ENCODE measurements at regions not wholly inside any gene's neighbourhood (a gene's known extent, or its start where the extent isn't known, plus 50 kb on each side); places are given as distances from the start of the nearest gene placed in this dataset.

GRCh38 chr5:110115503-110115902 is 425.8 kb downstream of the MAN2A1 start:
- ChIA-PET CTCF (ENCODE audit: partially characterized antibody) (no interaction called here), POLR2A (ENCODE audit: partially characterized antibody) (no interaction called here)
- WGBS, 2 experiments (ENCODE audit: extremely low coverage in 1 of 2, insufficient coverage in 1 of 2, insufficient read length in 1 of 2, insufficient replicate concordance in 2 of 2, low coverage in 1 of 2, low lambda C conversion rate in 2 of 2, missing lambda C conversion rate in 1 of 2): 84% methylated on average over 3 of the region's 3 CpGs; no CpG with 5 or more reads in 1 of the 2 experiments
- no peak for TF ChIP-seq KDM4A (IDR thresholded peaks at IDR 0.05; ENCODE audit: low read depth, low read length, severe bottlenecking)
- TF ChIP-seq BACH1 (IDR thresholded peaks at IDR 0.05; ENCODE audit: low read length): no peak
- TF ChIP-seq NANOG (IDR thresholded peaks at IDR 0.05; ENCODE audit: insufficient read depth, low read depth, low read length, poor library complexity, severe bottlenecking): no peak
- TF ChIP-seq MAX (IDR thresholded peaks at IDR 0.05): no peak
- TF ChIP-seq CTCF (IDR thresholded peaks at IDR 0.05; ENCODE audit: control extremely low read depth in 1 of 3, insufficient read depth in 1 of 3, low read depth in 1 of 3, low read length in 3 of 3): no peak
- TF ChIP-seq CHD2 (IDR thresholded peaks at IDR 0.05; ENCODE audit: low read length): no peak
- TF ChIP-seq SP2 (IDR thresholded peaks at IDR 0.05; ENCODE audit: low read length): no peak
- no peak for TF ChIP-seq SP1 (IDR thresholded peaks at IDR 0.05; ENCODE audit: low read depth, low read length)
- TF ChIP-seq ASH2L (IDR thresholded peaks at IDR 0.05; ENCODE audit: low read length): no peak
- no peak for TF ChIP-seq TBP (IDR thresholded peaks at IDR 0.05; ENCODE audit: low read depth, low read length)
- no peak for TF ChIP-seq YY1 (IDR thresholded peaks at IDR 0.05; ENCODE audit: low read depth, low read length)
- no peak for TF ChIP-seq JUND (IDR thresholded peaks at IDR 0.05; ENCODE audit: low read length)
- no peak for TF ChIP-seq KDM1A (IDR thresholded peaks at IDR 0.05; ENCODE audit: borderline replicate concordance, low read length)
- no peak for TF ChIP-seq CEBPB (IDR thresholded peaks at IDR 0.05; ENCODE audit: low read depth, low read length)

More at GRCh38 chr5:110115503-110115902, 425.8 kb downstream of the MAN2A1 start:
- no peak overlapping the region for H2BK12ac ChIP-seq (ENCODE audit: low read depth, low read length)
- H3K23ac ChIP-seq (ENCODE audit: insufficient read length): no peak overlapping the region
- no peak overlapping the region for H4K5ac ChIP-seq (ENCODE audit: insufficient read length, low read depth, low read length)
- H3K9ac ChIP-seq (replicated peaks in 1 of 4; ENCODE audit: extremely low read depth in 1 of 4, low read depth in 3 of 4, low read length in 3 of 4): no peak overlapping the region
- H4K20me1 ChIP-seq (replicated peaks in 1 of 2; ENCODE audit: control insufficient read depth in 1 of 2, insufficient read depth in 2 of 2, low read length in 2 of 2): no peaks in the 10 kb centered on the region
- no peaks in the 10 kb centered on the region for H3K27me3 ChIP-seq (replicated peaks in 1 of 4; ENCODE audit: control insufficient read depth in 3 of 4, extremely low read depth in 1 of 4, insufficient read depth in 3 of 4, low read length in 3 of 4)
- no peak overlapping the region for H2BK20ac ChIP-seq (ENCODE audit: low read length)
- DNase-seq (ENCODE audit: low read depth in 1 of 2, low spot score in 2 of 2): no peak
- no peak overlapping the region for H4K91ac ChIP-seq (replicated peaks; ENCODE audit: insufficient read length, low read length)
- FAIRE-seq: no peak
- no peak overlapping the region for H2AFZ ChIP-seq (ENCODE audit: low read length)
- no peaks in the 10 kb centered on the region for H3K79me2 ChIP-seq (ENCODE audit: control insufficient read depth in 1 of 2, insufficient read depth in 2 of 2, low read length in 2 of 2)
- H3K4me1 ChIP-seq (replicated peaks in 1 of 4; ENCODE audit: control insufficient read depth in 3 of 4, insufficient read depth in 4 of 4, low read length in 3 of 4): no peaks in the 10 kb centered on the region
- H3K36me3 ChIP-seq (ENCODE audit: control insufficient read depth in 2 of 4, insufficient read depth in 4 of 4, low read length in 3 of 4): no peaks in the 10 kb centered on the region
- no peak overlapping the region for H3K14ac ChIP-seq (ENCODE audit: insufficient read length)
- no peak overlapping the region for H3K4me3 ChIP-seq (ENCODE audit: extremely low read depth in 1 of 4, insufficient read depth in 2 of 4, low read depth in 3 of 4, low read length in 4 of 4)
- no peak overlapping the region for H3K27ac ChIP-seq (ENCODE audit: low read depth, low read length)
- no peak overlapping the region for H3K4me2 ChIP-seq (ENCODE audit: insufficient read depth in 1 of 2, low read depth in 2 of 2, low read length in 2 of 2)
- no peaks in the 10 kb centered on the region; a peak in 1 of 4 replicates for H3K9me3 ChIP-seq (ENCODE audit: insufficient read depth in 2 of 2, low read depth in 1 of 2, low read length in 1 of 2)
- no peak overlapping the region for H2BK5ac ChIP-seq (ENCODE audit: low read depth, low read length)
- H3K79me1 ChIP-seq (ENCODE audit: low read depth, low read length): no peaks in the 10 kb centered on the region
- no peak overlapping the region for H4K8ac ChIP-seq (ENCODE audit: extremely low read depth, insufficient read depth, low read length)
- H3K56ac ChIP-seq (replicated peaks; ENCODE audit: insufficient read length, low read depth, low read length): no peak overlapping the region
- no peak overlapping the region for H3K4ac ChIP-seq (replicated peaks; ENCODE audit: insufficient read length, low read depth, low read length)
- H2BK120ac ChIP-seq (replicated peaks; ENCODE audit: low read depth, low read length): no peak overlapping the region
- no peaks in the 10 kb centered on the region; the same call in 1 of the 2 replicates for H3K23me2 ChIP-seq (ENCODE audit: low read depth, low read length)
- H2AK5ac ChIP-seq (ENCODE audit: low read depth, low read length): no peak overlapping the region
- no peak overlapping the region for H3K18ac ChIP-seq (ENCODE audit: extremely low read depth, low read length)
- H2BK15ac ChIP-seq (ENCODE audit: low read length): no peak overlapping the region
